Right cardiac atrium (tissue), 5 donors: ENCODE measurements at regions not wholly inside any gene's neighbourhood (a gene's known extent, or its start where the extent isn't known, plus 50 kb on each side); places are given as distances from the start of the nearest gene placed in this dataset.
"Not testable (repeated sequence)": the region's sequence is repeated elsewhere in the genome, so short reads cannot be mapped to it uniquely, and the experiment has no call there.

Source experiments
- ATAC-seq, 2 donors: fragments of 200-7000 bp; cut with Tn5 transposase; one replicate each; pipeline versions ENCODE4 v1.8.0 to v1.9.1; 2020; ENCODE audit warnings: moderate library complexity in 2 of 2, mild to moderate bottlenecking in 1 of 2
- DNase-seq, 3 donors: peaks; one replicate each; pipeline ENCODE4 v3.0.0-alpha.2; 2020
- H3K27ac ChIP-seq: one replicate; pipeline ENCODE4 v1.5.1; 2013; ENCODE audit warnings: mild to moderate bottlenecking, low read length, control low read depth, moderate library complexity
- H3K27me3 ChIP-seq: one replicate; pipeline ENCODE4 v1.6.1; 2013; ENCODE audit not compliant: control insufficient read depth, insufficient read depth
- H3K4me1 ChIP-seq: one replicate; pipeline ENCODE4 v1.6.1; 2013; ENCODE audit warnings: low read length; ENCODE audit not compliant: control insufficient read depth, insufficient read depth
- H3K4me3 ChIP-seq: one replicate; pipeline ENCODE4 v1.5.1; 2013; ENCODE audit warnings: low read length, control low read depth
- H3K9me3 ChIP-seq: one replicate; pipeline ENCODE4 v1.6.1; 2013; ENCODE audit warnings: low read length; ENCODE audit not compliant: control insufficient read depth
- WGBS: extraction: QIAGEN DNeasy Blood & Tissue Kit; methylation state at CpG from one replicate; pipeline ENCODE4 v1.1.7; 2013; 5-methylcytosine and 5-hydroxymethylcytosine counted together
- intact Hi-C, 4 donors: fragments of 100-400 bp; cut with DNase I; formaldehyde crosslinking; loops; one replicate each; pipeline versions ENCODE4 v1.11.0 to v1.14.0; 2022 to 2023
- donor health status: healthy with polysubstance abuse.
- donor health status: DM: no; HTN: yes; CAD: no.
- donor health status: DM: no; HTN: no; CAD: no.
- donor health status: DM: no; HTN: yes; CAD: no; lungs with severe emphysema.
- donor health status: DM: yes; HTN: yes; CAD: no.

DNA sequence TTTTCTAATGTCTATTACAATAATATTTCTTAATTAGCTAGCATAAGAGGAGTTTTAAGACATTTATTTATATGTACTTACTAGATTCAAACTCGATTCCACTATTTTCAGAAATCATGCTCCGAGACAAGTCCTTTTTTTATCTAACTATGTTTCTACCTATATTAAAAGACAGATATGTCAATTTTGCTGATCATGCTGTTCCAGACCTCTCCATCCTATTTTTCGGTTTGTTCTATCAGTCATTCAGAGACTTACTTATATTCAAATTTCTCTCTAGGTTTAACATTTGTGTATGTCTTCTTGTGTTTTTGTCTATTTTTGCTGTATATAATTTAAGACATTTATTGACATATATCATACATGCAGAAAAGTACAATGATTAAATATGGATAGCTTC lies 635.5 kb downstream of the ZNF716 start:
- H3K9me3 ChIP-seq, H3K4me3 ChIP-seq, intact Hi-C loops, H3K27me3 ChIP-seq, H3K27ac ChIP-seq, H3K4me1 ChIP-seq, ATAC-seq, DNase-seq: not testable (repeated sequence)
- WGBS, result 76% methylated on average over 3 of the region's 3 CpGs

DNA sequence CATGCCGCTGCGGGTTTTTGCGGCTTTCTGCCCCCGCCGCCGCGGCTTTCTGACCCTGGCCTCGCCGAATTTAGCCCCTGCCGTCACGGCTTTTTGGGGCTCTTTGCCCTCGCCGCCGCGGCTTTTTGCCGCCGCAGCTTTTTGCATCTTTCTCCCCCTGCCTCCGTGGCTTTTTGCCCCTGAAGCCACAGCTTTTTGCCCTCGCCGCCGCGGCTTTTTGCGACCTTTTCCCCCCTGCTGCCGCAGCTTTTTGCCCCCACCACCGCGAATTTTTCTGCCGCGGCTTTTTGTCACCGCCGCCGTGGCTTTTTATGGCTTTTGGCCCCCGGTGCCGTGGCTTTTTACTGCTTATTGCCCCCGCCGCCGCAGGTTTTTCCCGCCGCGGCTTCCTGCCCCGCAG lies 636.5 kb downstream of the ZNF716 start:
- DNase-seq (peak in 1 of 3 donors; percentile 56), ATAC-seq (no peak)
- Histone ChIP-seq H3K27me3 (no peaks in the 10 kb centered on the region), H3K4me1 (no peaks in the 10 kb centered on the region), H3K27ac (no peak overlapping the region), H3K9me3 (no peaks in the 10 kb centered on the region), H3K4me3 (no peak overlapping the region)
- intact Hi-C loops, result no loop called here
- 66% methylated on average over 40 of the region's 40 CpGs for WGBS

DNA sequence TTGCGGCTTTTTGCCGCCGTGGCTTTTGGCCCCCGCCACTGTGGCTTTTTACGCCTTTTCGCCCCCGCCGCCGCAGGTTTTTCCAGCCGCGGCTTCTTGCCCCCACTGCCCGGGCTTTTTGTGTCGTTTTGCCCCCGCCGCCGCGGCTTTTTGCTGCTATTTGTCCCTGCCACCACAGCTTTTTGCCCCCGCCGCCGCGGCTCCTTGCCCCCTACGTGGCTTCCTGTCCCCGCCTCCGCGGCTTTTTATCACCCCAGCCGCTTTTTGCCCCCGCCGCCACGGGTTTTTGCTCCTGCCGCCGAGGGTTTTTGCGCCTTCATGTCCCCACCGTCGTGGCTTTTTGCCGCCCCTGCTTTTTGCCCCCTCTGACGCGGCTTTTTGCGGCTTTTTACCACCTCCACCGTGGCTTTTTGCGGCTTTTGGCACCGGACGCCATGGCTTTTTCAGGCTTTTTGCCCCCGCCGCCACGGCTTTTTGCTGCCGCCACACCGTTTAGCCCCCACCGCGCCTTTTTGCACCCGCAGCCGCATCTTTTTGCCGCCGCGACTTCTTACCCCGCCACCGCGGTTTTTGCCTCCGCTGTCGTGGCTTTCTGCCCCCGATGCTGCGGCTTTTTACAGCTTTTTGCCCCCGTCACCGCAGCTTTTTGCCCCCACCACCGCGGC lies 637.0 kb downstream of the ZNF716 start:
- H3K9me3 ChIP-seq, result no peaks in the 10 kb centered on the region
- ATAC-seq (no peak), DNase-seq (peak in 1 of 3 donors; percentile 42)
- 68% methylated on average over 65 of the region's 65 CpGs for WGBS
- no peaks in the 10 kb centered on the region for H3K4me1 ChIP-seq
- intact Hi-C loops, result no loop called here
- no peak overlapping the region for H3K27ac ChIP-seq
- H3K4me3 ChIP-seq, result no peak overlapping the region
- H3K27me3 ChIP-seq, result no peaks in the 10 kb centered on the region

DNA sequence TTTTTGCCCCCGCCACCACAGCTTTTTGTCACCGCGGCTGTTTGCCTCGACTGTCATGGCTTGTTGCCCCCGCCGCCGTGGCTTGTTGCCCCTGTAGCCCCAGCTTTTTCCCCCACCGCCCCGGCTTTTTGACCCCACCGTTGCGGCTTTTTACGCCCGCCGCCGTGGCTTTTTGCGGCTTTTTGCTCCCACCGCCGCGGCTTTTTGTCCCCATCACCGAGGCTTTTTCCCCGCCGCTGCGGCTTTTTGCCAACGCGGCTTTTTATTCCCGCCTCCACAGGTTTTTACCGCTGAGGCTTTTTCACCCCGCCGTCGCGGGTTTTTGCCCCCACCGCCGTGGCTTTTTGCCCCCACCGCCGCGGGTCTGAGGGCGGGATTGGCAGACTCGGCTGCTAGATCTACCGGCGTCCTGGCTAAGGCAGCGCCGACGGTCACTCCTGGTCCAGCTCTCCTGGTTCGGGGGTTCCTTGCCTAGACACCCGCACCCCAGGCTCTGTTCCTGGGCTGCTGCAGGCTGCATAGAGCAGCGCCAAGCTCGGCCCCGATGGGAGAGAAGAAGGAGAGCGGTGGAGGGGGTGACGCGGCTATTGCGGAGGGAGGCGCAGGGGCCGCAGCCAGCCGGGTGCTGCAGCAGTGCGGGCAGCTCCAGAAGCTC lies 637.7 kb downstream of the ZNF716 start:
- peak in 2 of 3 donors; percentile 26 to 40 for DNase-seq
- intact Hi-C loops, result no loop called here
- Histone ChIP-seq H3K27ac (no peak overlapping the region), H3K4me1 (no peaks in the 10 kb centered on the region), H3K27me3 (no peaks in the 10 kb centered on the region), H3K9me3 (no peaks in the 10 kb centered on the region), H3K4me3 (no peak overlapping the region)
- no peak for ATAC-seq
- 72% methylated on average over 56 of the region's 56 CpGs for WGBS

DNA sequence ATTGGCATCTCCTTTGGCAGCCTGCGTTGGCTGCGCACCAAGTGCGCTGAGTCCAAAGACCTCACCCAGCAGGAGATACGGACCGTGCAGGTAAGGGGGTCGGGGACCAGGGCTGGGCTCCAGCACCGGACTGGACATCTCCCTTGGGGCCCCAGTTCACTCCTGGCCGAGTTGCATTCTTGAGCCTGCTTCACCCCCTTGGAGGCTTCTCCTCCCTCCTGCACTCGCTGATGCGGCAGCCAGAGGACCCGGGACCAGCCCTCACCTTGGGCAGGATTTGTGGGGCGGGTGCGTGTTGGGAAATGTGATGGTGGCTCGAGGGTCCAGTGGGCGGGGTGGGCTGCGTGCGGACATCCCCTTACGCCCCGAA lies 638.2 kb downstream of the ZNF716 start:
- H3K27me3 ChIP-seq, H3K4me1 ChIP-seq, H3K27ac ChIP-seq, ATAC-seq, intact Hi-C loops, H3K4me3 ChIP-seq, H3K9me3 ChIP-seq: not testable (repeated sequence)
- peak in 1 of 3 donors; percentile 39 for DNase-seq
- 79% methylated on average over 19 of the region's 19 CpGs for WGBS

DNA sequence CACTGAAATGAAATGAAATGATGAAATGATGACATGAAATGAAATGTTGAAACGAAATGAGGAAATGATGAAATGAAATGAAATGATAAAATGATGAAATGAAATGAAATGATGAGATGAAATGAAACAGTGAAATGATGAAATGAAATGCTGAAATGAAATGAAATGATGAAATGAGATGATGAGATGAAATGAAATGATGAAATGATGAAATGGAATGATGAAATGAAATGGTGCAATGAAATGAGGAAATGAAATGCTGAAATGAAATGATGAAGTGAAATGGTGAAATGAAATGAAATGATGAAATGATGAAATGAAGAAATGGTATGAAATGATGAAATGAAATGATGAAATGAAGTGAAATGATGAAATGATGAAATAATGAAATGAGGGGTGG lies 641.1 kb downstream of the ZNF716 start:
- H3K4me3 ChIP-seq, ATAC-seq, H3K9me3 ChIP-seq, H3K27me3 ChIP-seq, H3K27ac ChIP-seq, intact Hi-C loops, H3K4me1 ChIP-seq, DNase-seq: not testable (repeated sequence)
- WGBS, result 13% methylated on average over 1 of the region's 1 CpG
